GM12864 (cell line): ENCODE measurements at regions not wholly inside any gene's neighbourhood (a gene's known extent, or its start where the extent isn't known, plus 50 kb on each side); places are given as distances from the start of the nearest gene placed in this dataset.

ENCODE experiments used
- DNase-seq: peaks from one replicate; pipeline ENCODE4 v3.0.0-alpha.2; 2011; ENCODE audit warnings: low read depth
- H3K4me3 ChIP-seq: 2 replicates; pipeline ENCODE4 v1.5.1; 2011; ENCODE audit warnings: mild to moderate bottlenecking, low read depth, low read length, control low read depth
- TF ChIP-seq, protein P1 (sequence below): IDR thresholded peaks from 2 replicates; pipeline ENCODE4 v1.5.1; 2011; ENCODE audit warnings: low read depth, mild to moderate bottlenecking, moderate library complexity, low read length, control low read depth, inconsistent platforms; ENCODE audit errors: missing control alignments

DNA sequence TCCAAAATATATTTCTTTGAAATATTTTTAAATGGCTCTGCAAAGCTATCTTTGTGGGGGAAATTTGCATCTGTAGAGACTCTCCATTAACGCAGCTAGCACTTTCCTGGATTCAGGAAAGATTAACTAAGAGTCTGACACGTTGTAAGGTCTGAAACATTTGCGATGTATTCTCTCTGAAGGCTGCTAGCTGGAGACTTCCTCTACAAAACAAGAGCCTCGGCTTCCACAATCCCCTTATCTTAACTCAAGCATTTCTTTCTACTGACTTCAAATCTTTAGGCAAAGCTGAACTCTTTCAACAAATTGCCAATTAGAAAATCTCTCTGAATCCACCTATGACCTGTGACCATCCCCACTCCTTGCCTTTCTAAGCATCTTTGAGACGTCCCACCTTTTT, 250.5 kb downstream of the KLF13 start:
- TF ChIP-seq, protein P1, sequence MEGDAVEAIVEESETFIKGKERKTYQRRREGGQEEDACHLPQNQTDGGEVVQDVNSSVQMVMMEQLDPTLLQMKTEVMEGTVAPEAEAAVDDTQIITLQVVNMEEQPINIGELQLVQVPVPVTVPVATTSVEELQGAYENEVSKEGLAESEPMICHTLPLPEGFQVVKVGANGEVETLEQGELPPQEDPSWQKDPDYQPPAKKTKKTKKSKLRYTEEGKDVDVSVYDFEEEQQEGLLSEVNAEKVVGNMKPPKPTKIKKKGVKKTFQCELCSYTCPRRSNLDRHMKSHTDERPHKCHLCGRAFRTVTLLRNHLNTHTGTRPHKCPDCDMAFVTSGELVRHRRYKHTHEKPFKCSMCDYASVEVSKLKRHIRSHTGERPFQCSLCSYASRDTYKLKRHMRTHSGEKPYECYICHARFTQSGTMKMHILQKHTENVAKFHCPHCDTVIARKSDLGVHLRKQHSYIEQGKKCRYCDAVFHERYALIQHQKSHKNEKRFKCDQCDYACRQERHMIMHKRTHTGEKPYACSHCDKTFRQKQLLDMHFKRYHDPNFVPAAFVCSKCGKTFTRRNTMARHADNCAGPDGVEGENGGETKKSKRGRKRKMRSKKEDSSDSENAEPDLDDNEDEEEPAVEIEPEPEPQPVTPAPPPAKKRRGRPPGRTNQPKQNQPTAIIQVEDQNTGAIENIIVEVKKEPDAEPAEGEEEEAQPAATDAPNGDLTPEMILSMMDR, result no peak
- DNase-seq, result no peak

DNA sequence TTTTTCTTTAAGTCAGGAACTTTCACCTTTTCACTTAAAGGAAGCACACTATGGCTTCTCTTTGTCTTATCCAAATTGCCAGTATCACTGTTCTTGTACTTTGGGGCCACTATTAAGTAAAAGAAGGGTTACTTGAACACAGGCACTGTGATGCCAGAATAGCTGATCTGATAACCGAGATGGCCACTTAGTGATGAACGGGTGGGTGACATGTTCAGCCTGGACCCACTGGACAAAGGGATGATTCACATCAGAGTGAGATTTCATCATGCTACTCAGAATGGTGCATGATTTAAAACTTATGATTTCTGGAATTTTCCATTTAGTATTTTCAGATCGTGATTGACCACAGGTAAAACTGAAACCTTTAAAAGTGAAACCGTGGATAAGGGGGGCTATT, 252.6 kb downstream of the KLF13 start:
- TF ChIP-seq, protein P1, result no peak
- DNase-seq, result no peak
- no peak overlapping the region for H3K4me3 ChIP-seq

More for the DNA sequence above, 250.5 kb downstream of the KLF13 start:
- no peak overlapping the region for H3K4me3 ChIP-seq

DNA sequence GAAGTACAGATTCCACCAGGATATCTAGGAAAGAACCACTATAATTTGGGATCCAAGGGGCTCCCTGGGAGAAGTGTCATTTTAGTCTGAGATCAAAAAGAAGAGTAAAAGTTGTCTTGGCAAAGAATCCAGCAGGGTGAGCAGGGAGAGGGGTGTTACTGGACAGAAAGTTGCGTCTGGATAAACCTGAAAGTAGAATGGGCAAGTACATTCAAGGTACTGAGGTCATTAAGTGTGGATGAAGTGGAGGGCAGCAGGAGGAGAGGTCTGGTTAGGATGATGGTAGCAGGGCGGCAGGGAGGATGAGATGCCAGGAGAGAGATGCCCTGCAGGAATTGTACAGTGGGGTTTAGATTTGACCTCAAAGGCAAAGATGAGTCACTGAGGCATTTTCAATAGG, 253.3 kb downstream of the KLF13 start:
- no peak for DNase-seq
- no peak overlapping the region for H3K4me3 ChIP-seq
- TF ChIP-seq, protein P1, result no peak

DNA sequence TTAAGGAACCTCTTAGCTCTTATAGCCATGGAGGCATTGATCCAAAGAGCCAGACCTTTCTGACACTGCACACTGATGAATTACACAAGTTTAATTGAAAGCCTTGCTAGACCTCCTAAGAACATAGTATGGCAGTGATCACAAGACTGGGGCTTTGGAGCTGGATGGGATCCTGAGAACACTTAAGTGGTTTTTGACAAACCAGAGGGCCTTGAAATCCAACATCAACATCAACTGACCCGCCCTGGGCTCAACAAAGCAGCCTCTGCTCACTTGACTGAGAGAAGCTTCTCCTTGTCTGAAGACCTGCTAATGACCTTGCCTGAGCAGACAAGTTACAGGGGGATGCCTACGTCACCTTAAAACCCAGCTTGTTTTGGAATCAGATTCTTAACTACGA, 257.6 kb downstream of the KLF13 start:
- TF ChIP-seq, protein P1, result no peak
- no peak overlapping the region for H3K4me3 ChIP-seq
- DNase-seq, result no peak

DNA sequence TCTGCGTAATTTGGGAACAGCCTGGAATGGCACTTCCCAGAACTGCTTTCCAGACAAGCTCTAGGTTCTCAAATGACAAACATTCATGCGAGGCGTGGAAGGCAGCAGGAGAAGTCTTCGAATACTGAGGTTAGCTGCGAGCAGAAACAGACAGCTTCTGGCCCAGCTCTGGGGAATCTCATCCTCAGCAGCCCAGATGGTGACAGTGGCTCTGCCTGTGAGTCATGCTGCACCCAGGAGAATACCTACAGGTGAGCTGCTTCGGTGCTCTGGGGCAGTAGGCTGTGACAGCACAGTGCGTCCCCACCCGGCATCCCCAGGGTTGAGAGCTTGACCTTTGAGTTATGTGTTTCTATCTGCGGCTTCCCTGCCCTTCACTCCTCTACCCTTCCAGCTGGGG, 258.6 kb downstream of the KLF13 start:
- H3K4me3 ChIP-seq, result no peak overlapping the region
- TF ChIP-seq, protein P1, result no peak
- no peak for DNase-seq

DNA sequence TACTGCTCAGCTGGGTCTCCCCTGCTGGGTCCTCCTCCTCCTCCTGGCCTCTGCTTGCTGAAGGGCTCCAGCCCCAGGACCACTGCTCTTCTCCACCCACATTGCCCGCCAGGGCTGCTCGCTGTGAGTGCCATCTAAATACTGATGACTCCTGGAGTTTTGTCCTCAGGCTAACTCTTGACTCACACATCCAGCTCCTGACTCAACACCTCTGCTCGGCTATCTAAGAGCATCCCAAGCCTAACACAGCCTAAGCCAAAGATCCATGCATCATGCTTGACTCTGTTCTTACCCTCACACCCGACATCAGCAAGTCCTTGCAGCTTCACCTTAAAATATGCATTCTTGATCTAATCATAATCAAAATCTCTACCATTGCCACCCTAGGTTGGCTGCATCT, 260.2 kb downstream of the KLF13 start:
- TF ChIP-seq, protein P1, result no peak
- H3K4me3 ChIP-seq, result no peak overlapping the region
- no peak for DNase-seq

DNA sequence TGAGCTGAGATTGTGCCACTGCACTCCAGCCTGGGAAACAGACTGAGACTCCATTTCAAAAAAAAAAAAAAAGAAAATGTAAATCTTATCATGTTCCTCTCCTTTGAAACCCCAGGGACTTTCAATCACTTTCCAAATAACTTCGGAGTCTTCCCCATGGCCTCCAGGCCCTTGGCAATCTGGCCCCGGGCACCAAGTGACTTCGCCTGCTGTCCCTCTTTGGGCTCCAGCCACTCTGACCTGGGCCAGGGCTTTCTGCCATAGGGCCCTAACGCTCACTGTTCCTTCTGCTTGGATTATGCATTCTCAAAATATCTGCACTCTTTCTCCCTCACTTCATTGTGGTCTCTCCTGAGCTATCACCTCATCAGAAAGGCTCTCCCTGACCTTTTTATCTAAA, 260.9 kb downstream of the KLF13 start:
- no peak overlapping the region for H3K4me3 ChIP-seq
- TF ChIP-seq, protein P1, result no peak

More for the DNA sequence above, 260.9 kb downstream of the KLF13 start:
- DNase-seq, result no peak
